ENCODE measurements at regions not wholly inside any gene's neighbourhood (a gene's known extent, or its start where the extent isn't known, plus 50 kb on each side); places are given as distances from the start of the nearest gene placed in this dataset.

- TF ChIP-seq, protein P1, sequence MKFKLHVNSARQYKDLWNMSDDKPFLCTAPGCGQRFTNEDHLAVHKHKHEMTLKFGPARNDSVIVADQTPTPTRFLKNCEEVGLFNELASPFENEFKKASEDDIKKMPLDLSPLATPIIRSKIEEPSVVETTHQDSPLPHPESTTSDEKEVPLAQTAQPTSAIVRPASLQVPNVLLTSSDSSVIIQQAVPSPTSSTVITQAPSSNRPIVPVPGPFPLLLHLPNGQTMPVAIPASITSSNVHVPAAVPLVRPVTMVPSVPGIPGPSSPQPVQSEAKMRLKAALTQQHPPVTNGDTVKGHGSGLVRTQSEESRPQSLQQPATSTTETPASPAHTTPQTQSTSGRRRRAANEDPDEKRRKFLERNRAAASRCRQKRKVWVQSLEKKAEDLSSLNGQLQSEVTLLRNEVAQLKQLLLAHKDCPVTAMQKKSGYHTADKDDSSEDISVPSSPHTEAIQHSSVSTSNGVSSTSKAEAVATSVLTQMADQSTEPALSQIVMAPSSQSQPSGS (IDR thresholded peaks at IDR 0.05; ENCODE audit: low read length), result no peak
- TF ChIP-seq YY1 (IDR thresholded peaks at IDR 0.05; ENCODE audit: low read depth, low read length) (no peak), SP4 (IDR thresholded peaks at IDR 0.05; ENCODE audit: low read length) (no peak)
These were observed 228.6 kb upstream of the CDH5 start (continued) for GRCh38 chr16:66137853-66138252.

Data from H1 (cell line).